Fibroblast of pulmonary artery (primary cell): ENCODE measurements at regions not wholly inside any gene's neighbourhood (a gene's known extent, or its start where the extent isn't known, plus 50 kb on each side); places are given as distances from the start of the nearest gene placed in this dataset.

Source experiments
- DNase-seq: peaks from one replicate; pipeline ENCODE4 v3.0.0-alpha.2; 2010; ENCODE audit warnings: low read depth
- H3K4me3 ChIP-seq: replicated peaks from 2 replicates; pipeline ENCODE4 v1.5.1; 2011; ENCODE audit warnings: low read depth, mild to moderate bottlenecking, control low read depth, low read length, moderate library complexity
- TF ChIP-seq, protein P1 (sequence below): IDR thresholded peaks from 2 replicates; pipeline ENCODE4 v1.5.1; 2011; ENCODE audit warnings: mild to moderate bottlenecking, control low read depth, low read length, inconsistent platforms; ENCODE audit errors: missing control alignments

DNA sequence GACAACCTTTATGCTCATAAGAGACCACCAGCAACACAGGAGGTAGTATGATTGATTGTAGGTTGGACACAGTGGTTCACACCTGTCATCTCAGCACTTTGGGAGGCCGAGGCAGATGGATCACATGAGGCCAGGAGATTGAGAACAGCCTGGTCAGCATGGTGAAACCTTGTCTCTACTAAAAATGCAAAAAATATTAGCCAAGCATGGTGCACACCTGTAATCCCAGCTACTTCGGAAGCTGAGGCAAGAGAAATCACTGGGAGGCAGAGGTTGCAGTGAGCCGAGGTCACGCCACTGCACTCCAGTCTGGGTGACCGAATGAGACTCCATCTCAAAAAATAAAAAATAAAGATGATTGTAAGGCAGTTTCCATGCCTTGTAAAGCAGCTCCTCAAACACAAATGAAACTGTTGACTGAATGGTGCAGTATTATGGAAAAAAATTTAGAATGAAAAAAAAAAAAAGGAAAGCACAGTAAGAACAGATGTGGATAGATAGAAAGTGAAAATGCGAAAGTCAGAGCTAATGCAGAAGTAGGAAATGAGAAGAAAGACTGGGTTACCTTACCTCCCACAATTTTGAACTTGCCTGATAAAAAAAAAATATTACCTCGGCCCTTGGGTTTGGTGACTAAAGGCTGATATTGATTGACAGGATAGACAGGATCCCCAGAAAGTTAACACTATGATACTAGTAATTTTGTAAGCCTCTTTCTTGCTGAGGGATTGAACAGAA is 249.2 kb upstream of the TRAM1L1 start:
- DNase-seq = no peak
- no peak overlapping the region for H3K4me3 ChIP-seq
- TF ChIP-seq, protein P1, sequence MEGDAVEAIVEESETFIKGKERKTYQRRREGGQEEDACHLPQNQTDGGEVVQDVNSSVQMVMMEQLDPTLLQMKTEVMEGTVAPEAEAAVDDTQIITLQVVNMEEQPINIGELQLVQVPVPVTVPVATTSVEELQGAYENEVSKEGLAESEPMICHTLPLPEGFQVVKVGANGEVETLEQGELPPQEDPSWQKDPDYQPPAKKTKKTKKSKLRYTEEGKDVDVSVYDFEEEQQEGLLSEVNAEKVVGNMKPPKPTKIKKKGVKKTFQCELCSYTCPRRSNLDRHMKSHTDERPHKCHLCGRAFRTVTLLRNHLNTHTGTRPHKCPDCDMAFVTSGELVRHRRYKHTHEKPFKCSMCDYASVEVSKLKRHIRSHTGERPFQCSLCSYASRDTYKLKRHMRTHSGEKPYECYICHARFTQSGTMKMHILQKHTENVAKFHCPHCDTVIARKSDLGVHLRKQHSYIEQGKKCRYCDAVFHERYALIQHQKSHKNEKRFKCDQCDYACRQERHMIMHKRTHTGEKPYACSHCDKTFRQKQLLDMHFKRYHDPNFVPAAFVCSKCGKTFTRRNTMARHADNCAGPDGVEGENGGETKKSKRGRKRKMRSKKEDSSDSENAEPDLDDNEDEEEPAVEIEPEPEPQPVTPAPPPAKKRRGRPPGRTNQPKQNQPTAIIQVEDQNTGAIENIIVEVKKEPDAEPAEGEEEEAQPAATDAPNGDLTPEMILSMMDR = no peak

GRCh38 chr4:117357437-117357836 is 272.1 kb upstream of the TRAM1L1 start:
- no peak overlapping the region for H3K4me3 ChIP-seq
- DNase-seq = no peak
- TF ChIP-seq, protein P1 = no peak

- TF ChIP-seq, protein P1 = no peak
- H3K4me3 ChIP-seq = no peak overlapping the region
- no peak for DNase-seq
Observed at GRCh38 chr4:117357866-117358265, 272.5 kb upstream of the TRAM1L1 start.

DNA sequence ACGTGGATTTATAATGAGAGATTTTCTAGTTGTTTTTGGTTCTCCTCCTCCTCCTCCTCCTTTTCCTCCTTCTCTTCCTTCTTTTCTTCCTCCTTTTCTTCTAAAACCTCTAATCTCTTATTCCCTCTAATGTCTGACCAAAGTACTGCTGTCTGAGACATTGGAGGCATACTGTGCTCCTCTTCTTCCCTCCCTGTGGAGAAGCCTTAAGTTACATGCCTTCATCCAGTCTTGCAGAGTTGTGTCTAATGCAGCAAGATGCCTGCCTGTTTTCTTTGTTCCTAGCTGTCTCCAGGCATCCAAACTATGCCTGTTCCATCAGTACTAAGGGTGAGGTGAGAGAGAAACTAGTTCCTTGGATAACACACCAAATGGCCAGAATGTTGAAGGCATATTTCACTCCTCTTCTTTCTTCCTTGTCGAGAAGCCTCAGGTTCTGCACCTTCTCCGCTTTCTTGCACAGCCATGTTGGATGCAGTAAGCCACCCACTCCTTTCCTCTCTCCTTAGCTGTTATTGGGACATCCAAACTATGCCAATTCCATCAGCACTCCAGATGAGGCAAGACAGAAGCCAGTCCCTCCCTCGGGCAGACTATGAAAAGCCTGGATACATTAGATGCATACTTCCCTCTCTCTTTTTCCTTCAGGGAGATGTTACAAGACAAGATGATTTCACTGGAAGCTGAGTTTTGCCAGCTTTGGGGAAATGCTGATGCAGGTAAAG is 285.7 kb upstream of the TRAM1L1 start:
- TF ChIP-seq, protein P1 = no peak
- H3K4me3 ChIP-seq = no peak overlapping the region
- DNase-seq = no peak

GRCh38 chr4:117375101-117375500 is 289.7 kb upstream of the TRAM1L1 start:
- no peak for DNase-seq
- TF ChIP-seq, protein P1 = no peak
- no peak overlapping the region for H3K4me3 ChIP-seq

DNA sequence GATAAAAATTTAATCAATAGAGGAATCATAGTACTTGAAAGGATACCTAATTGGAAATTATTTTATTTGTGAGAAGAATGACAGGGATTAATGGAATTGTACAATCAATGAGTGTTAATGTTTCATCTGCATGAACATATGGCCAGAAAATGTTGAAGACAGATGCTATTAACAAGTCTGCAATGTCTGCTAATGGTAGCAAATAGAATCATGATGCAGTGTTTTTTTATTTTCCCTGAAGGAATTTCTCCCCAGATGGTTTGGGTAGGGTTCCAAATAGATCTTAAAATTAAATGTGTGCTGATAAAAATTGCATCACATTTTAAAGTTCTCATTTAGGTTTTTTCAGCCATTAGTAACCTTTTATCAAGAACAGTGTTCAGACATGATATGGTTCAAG is 291.3 kb upstream of the TRAM1L1 start:
- no peak overlapping the region for H3K4me3 ChIP-seq
- no peak for DNase-seq
- TF ChIP-seq, protein P1 = no peak
